ENCODE measurements at regions not wholly inside any gene's neighbourhood (a gene's known extent, or its start where the extent isn't known, plus 50 kb on each side); places are given as distances from the start of the nearest gene placed in this dataset.
A peak's percentile ranks its signal among the peaks of the same experiment; 100 is the strongest.

DNA sequence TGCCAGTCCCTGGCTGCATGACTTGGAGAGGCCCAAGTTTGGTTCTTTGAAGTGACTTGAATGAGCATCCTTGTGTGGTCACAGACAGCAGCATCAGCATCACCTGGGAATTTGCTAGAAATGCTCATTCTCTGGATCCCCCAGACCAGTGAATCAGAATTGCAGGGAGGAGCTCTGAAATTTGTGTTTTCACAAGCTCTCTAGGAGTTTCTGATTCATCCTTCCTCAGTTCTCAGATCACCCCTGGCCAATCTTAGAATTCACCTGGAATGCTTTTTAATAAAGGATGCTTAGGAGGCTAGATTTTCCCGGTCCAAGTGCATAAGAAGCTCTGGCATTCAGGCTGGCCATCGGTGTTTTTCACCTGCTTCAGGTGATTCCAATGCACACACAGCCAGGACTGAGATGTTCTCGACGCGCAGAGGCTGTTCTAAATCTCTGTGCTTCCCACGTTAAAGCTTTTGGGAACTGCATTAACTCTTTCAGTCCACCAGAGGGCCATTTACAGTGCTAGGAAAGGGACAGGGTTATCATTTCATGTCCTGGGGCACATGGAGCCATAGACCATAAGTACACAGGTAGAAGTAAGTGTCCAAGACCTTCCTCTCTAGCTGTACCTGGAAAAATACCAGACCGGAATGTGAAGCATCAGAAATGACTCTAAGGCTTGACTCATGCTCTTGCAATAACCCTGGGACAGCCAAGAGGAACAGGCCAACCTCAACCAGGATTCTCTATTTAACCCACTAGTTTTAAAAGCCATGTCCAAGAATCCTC, 85.7 kb upstream of the XYLT1 start:
- TF ChIP-seq CTCF (IDR thresholded peaks at IDR 0.05): peak; percentile 55; the same call in 1 of the 2 replicates
- TF ChIP-seq, protein P1, sequence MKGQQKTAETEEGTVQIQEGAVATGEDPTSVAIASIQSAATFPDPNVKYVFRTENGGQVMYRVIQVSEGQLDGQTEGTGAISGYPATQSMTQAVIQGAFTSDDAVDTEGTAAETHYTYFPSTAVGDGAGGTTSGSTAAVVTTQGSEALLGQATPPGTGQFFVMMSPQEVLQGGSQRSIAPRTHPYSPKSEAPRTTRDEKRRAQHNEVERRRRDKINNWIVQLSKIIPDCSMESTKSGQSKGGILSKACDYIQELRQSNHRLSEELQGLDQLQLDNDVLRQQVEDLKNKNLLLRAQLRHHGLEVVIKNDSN (CRISPR knock-in tag; IDR thresholded peaks at IDR 0.05): no peak
- TF ChIP-seq SMAD3 (CRISPR knock-in tag; IDR thresholded peaks at IDR 0.05; ENCODE audit: borderline replicate concordance): no peak
- no peak for TF ChIP-seq ZNF317 (CRISPR knock-in tag; IDR thresholded peaks at IDR 0.05; ENCODE audit: borderline replicate concordance, low read depth)
- no peak for TF ChIP-seq ATF2 (CRISPR knock-in tag; IDR thresholded peaks at IDR 0.05; ENCODE audit: borderline replicate concordance, low read depth)
- TF ChIP-seq USF2 (CRISPR knock-in tag; IDR thresholded peaks at IDR 0.05): no peak
- no peak for TF ChIP-seq ZBTB21 (CRISPR knock-in tag; IDR thresholded peaks at IDR 0.05; ENCODE audit: borderline replicate concordance)

All from WTC11 (cell line).